ENCODE measurements at regions not wholly inside any gene's neighbourhood (a gene's known extent, or its start where the extent isn't known, plus 50 kb on each side); places are given as distances from the start of the nearest gene placed in this dataset.

- no peak for DNase-seq
These were observed 63.9 kb upstream of the GALNT9 start for GRCh38 chr12:132393245-132393795.

- no peak for DNase-seq
These were observed 63.2 kb upstream of the GALNT9 start for GRCh38 chr12:132392389-132393244.

GRCh38 chr12:132391326-132392041, 62.1 kb upstream of the GALNT9 start:
- DNase-seq = no peak

GRCh38 chr12:132390287-132391076, 61.1 kb upstream of the GALNT9 start:
- DNase-seq = no peak

- no peak for DNase-seq
These were observed 60.3 kb upstream of the GALNT9 start for GRCh38 chr12:132389526-132390286.

- DNase-seq = no peak
These were observed 59.6 kb upstream of the GALNT9 start for GRCh38 chr12:132389026-132389425.

GRCh38 chr12:132388379-132389015, 59.1 kb upstream of the GALNT9 start:
- DNase-seq = no peak

- DNase-seq = no peak
These were observed 57.6 kb upstream of the GALNT9 start for GRCh38 chr12:132386926-132387497.

GRCh38 chr12:132385923-132386751, 56.7 kb upstream of the GALNT9 start:
- DNase-seq = no peak

GRCh38 chr12:132384916-132385774, 55.8 kb upstream of the GALNT9 start:
- peak in 1 of 14 donors; percentile 21 for DNase-seq

- DNase-seq = no peak
These were observed 51.3 kb upstream of the GALNT9 start for GRCh38 chr12:132380641-132381040.

- DNase-seq = no peak
These were observed 50.6 kb upstream of the GALNT9 start for GRCh38 chr12:132379996-132380395.

GRCh38 chr12:132379576-132379975, 50.2 kb upstream of the GALNT9 start:
- DNase-seq = no peak
